IMR-90 (cell line): ENCODE measurements at regions not wholly inside any gene's neighbourhood (a gene's known extent, or its start where the extent isn't known, plus 50 kb on each side); places are given as distances from the start of the nearest gene placed in this dataset.

Source experiments
- ATAC-seq: fragments of 200-7000 bp; cut with Tn5 transposase; 2 replicates; pipeline ENCODE4 v1.9.1; 2020; ENCODE audit warnings: low read depth, mild to moderate bottlenecking, moderate library complexity
- BruUV-seq: library from RNA; stranded (reverse); fragments of 400-500 nt; replicated peaks from 2 replicates; lab custom pipeline; 2021; lab: Mats Ljungman, UMichigan
- CTCF ChIA-PET: fragments of 300-600 bp; formaldehyde crosslinking; extraction: SDS; loops from one replicate; lab custom pipeline; 2021; ENCODE audit warnings: antibody characterized with exemption; lab: Yijun Ruan, JAX
- POLR2A ChIA-PET: fragments of 300-600 bp; sonication (Branson Sonifier 250); formaldehyde crosslinking; loops from one replicate; lab custom pipeline; 2022; ENCODE audit warnings: antibody characterized with exemption; ENCODE audit not compliant: unreplicated experiment; lab: Charles Lee
- DNase-seq: peaks from one replicate; pipeline ENCODE4 v3.0.0; 2013
- H2AFZ ChIP-seq: replicated peaks from 2 replicates; pipeline ENCODE3; 2013; ENCODE audit warnings: low read length, mild to moderate bottlenecking; ENCODE audit not compliant: poor library complexity
- H2AK5ac ChIP-seq: 2 replicates; pipeline ENCODE4 v1.6.1; 2013; ENCODE audit warnings: low read depth, low read length, inconsistent platforms
- H2AK9ac ChIP-seq: replicated peaks from 2 replicates; pipeline ENCODE3; 2013; ENCODE audit warnings: mild to moderate bottlenecking, low read depth, low read length, moderate library complexity; ENCODE audit not compliant: poor library complexity
- H2BK120ac ChIP-seq: 2 replicates; pipeline ENCODE4 v1.6.1; 2013; ENCODE audit warnings: low read depth, low read length, inconsistent platforms
- H2BK15ac ChIP-seq: 3 replicates; pipeline ENCODE4 v1.6.1; 2013; ENCODE audit warnings: low read depth, low read length, inconsistent platforms
- H2BK20ac ChIP-seq: 2 replicates; pipeline ENCODE4 v1.6.1; 2013; ENCODE audit warnings: low read depth, mild to moderate bottlenecking, inconsistent platforms, low read length, moderate library complexity
- H2BK5ac ChIP-seq: 2 replicates; pipeline ENCODE4 v1.6.1; 2013; ENCODE audit warnings: mild to moderate bottlenecking, low read depth, low read length, inconsistent platforms; ENCODE audit not compliant: poor library complexity, severe bottlenecking
- H3K14ac ChIP-seq: replicated peaks from 2 replicates; pipeline ENCODE4 v1.6.1; 2013; ENCODE audit warnings: low read depth, low read length, inconsistent platforms
- H3K18ac ChIP-seq: 2 replicates; pipeline ENCODE4 v1.6.1; 2013; ENCODE audit warnings: low read depth, low read length, control low read depth
- H3K23ac ChIP-seq: 2 replicates; pipeline ENCODE4 v1.6.1; 2013; ENCODE audit warnings: low read depth, low read length, inconsistent platforms
- H3K27ac ChIP-seq: 2 replicates; pipeline ENCODE4 v1.5.1; 2013; ENCODE audit warnings: mild to moderate bottlenecking, control low read depth, low read length; ENCODE audit not compliant: insufficient read depth
- H3K27me3 ChIP-seq: 2 replicates; pipeline ENCODE4 v1.6.1; 2013; ENCODE audit warnings: low read length; ENCODE audit not compliant: control insufficient read depth, insufficient read depth
- H3K36me3 ChIP-seq: 2 replicates; pipeline ENCODE4 v1.6.1; 2013; ENCODE audit warnings: low read length, mixed read lengths; ENCODE audit not compliant: control insufficient read depth, insufficient read depth
- H3K4ac ChIP-seq: 2 replicates; pipeline ENCODE4 v1.6.1; 2013; ENCODE audit warnings: low read depth, low read length, inconsistent platforms
- H3K4me1 ChIP-seq: 2 replicates; pipeline ENCODE4 v1.6.1; 2013; ENCODE audit warnings: low read length, mixed read lengths; ENCODE audit not compliant: control insufficient read depth, insufficient read depth
- H3K4me2 ChIP-seq: 2 replicates; pipeline ENCODE4 v1.6.1; 2013; ENCODE audit warnings: low read depth, mild to moderate bottlenecking, control low read depth, low read length, moderate library complexity
- H3K4me3 ChIP-seq: 2 replicates; pipeline ENCODE4 v1.5.1; 2013; ENCODE audit warnings: low read depth, mild to moderate bottlenecking, control low read depth, low read length, moderate library complexity; ENCODE audit not compliant: insufficient read depth
- H3K56ac ChIP-seq: 2 replicates; pipeline ENCODE4 v1.6.1; 2013; ENCODE audit warnings: low read length, inconsistent platforms; ENCODE audit not compliant: insufficient read depth; ENCODE audit errors: extremely low read depth
- H3K79me1 ChIP-seq, 2 experiments: 2 replicates each; pipeline ENCODE4 v1.6.1; 2013; ENCODE audit warnings: low read length in 2 of 2, inconsistent platforms in 1 of 2, low read depth in 1 of 2
- H3K9ac ChIP-seq: 2 replicates; pipeline ENCODE4 v1.6.1; 2013; ENCODE audit warnings: low read depth, low read length, control low read depth
- H3K9me1 ChIP-seq: 2 replicates; pipeline ENCODE4 v1.6.1; 2013; ENCODE audit warnings: low read length, inconsistent platforms; ENCODE audit not compliant: insufficient read depth
- H3K9me3 ChIP-seq: 2 replicates; pipeline ENCODE4 v1.6.1; 2013; ENCODE audit warnings: low read length; ENCODE audit not compliant: control insufficient read depth, insufficient read depth
- H4K20me1 ChIP-seq: 2 replicates; pipeline ENCODE4 v1.6.1; 2013; ENCODE audit warnings: low read length, inconsistent platforms; ENCODE audit not compliant: insufficient read depth
- H4K5ac ChIP-seq: 2 replicates; pipeline ENCODE4 v1.6.1; 2013; ENCODE audit warnings: mild to moderate bottlenecking, low read depth, low read length, control low read depth
- H4K8ac ChIP-seq, 2 experiments: 2 replicates each; pipeline ENCODE4 v1.6.1; 2013; ENCODE audit warnings: low read depth in 2 of 2, low read length in 2 of 2, control low read depth in 1 of 2, inconsistent platforms in 1 of 2
- H4K91ac ChIP-seq: 2 replicates; pipeline ENCODE4 v1.6.1; 2013; ENCODE audit warnings: low read depth, low read length, inconsistent platforms; ENCODE audit not compliant: insufficient read depth
- BHLHE40 ChIP-seq: fragments of 150-350 bp; IDR thresholded peaks from 2 replicates; pipeline ENCODE4 v1.6.1; 2016; ENCODE audit warnings: mild to moderate bottlenecking, low read depth, low read length
- CEBPB ChIP-seq: IDR thresholded peaks from 2 replicates; pipeline ENCODE4 v1.6.1; 2012; ENCODE audit warnings: low read depth, low read length, improper control_type of control experiment
- CHD1 ChIP-seq: IDR thresholded peaks from 2 replicates; pipeline ENCODE4 v1.6.1; 2012; ENCODE audit warnings: low read depth, low read length, improper control_type of control experiment
- FOS ChIP-seq: fragments of 150-350 bp; IDR thresholded peaks from 2 replicates; pipeline ENCODE4 v1.6.1; 2016; ENCODE audit warnings: low read depth, low read length
- MAFK ChIP-seq: IDR thresholded peaks from 2 replicates; pipeline ENCODE4 v1.6.1; 2012; ENCODE audit warnings: low read depth, low read length, improper control_type of control experiment
- MAZ ChIP-seq: IDR thresholded peaks from 2 replicates; pipeline ENCODE4 v1.6.1; 2012; ENCODE audit warnings: low read depth, mild to moderate bottlenecking, low read length, improper control_type of control experiment, moderate library complexity, borderline replicate concordance
- MXI1 ChIP-seq: IDR thresholded peaks from 2 replicates; pipeline ENCODE4 v1.6.1; 2012; ENCODE audit warnings: low read depth, mild to moderate bottlenecking, low read length, moderate library complexity, borderline replicate concordance
- NFE2L2 ChIP-seq: fragments of 150-350 bp; IDR thresholded peaks from 2 replicates; pipeline ENCODE4 v1.6.1; 2016; ENCODE audit warnings: low read depth, mild to moderate bottlenecking, low read length
- POLR2A ChIP-seq: IDR thresholded peaks from 2 replicates; pipeline ENCODE4 v1.6.1; 2012; ENCODE audit warnings: mild to moderate bottlenecking, low read depth, low read length
- RAD21 ChIP-seq: IDR thresholded peaks from 2 replicates; pipeline ENCODE4 v1.6.1; 2012; ENCODE audit warnings: low read length, improper control_type of control experiment
- RFX5 ChIP-seq: IDR thresholded peaks from 2 replicates; pipeline ENCODE4 v1.8.0; 2012; ENCODE audit warnings: low read depth, mild to moderate bottlenecking, low read length, moderate library complexity
- SMC3 ChIP-seq: fragments of 150-350 bp; IDR thresholded peaks from 2 replicates; pipeline ENCODE4 v1.6.1; 2016; ENCODE audit warnings: low read depth, mild to moderate bottlenecking, antibody characterized with exemption, low read length, moderate library complexity
- WGBS, 2 experiments: methylation state at CpG; one replicate each; pipeline versions ENCODE4 v1.1.5 to v1.1.7; 2013; ENCODE audit warnings: missing lambda C conversion rate in 2 of 2; ENCODE audit not compliant: insufficient read length in 1 of 2; ENCODE audit errors: extremely low coverage in 2 of 2; 5-methylcytosine and 5-hydroxymethylcytosine counted together
- dilution Hi-C: fragments of 300-500 bp; cut with HindIII; formaldehyde crosslinking; loops from one replicate; pipeline ENCODE4 v1.14.3; 2018; ENCODE audit warnings: low sequenced_read_pairs; ENCODE audit not compliant: unreplicated experiment
- in situ Hi-C: fragments of 300-500 bp; cut with MboI; formaldehyde crosslinking; loops from 3 replicates; pipeline ENCODE4 v1.14.3; 2019; ENCODE audit warnings: low sequenced_read_pairs, inconsistent platforms, mixed read lengths
- intact Hi-C: fragments of 100-400 bp; cut with micrococcal nuclease; formaldehyde crosslinking; loops from 2 replicates; pipeline ENCODE4 v1.10.0; 2022
- TF ChIP-seq, protein P1 (sequence below): conservative IDR thresholded peaks from 2 replicates; pipeline ENCODE4 v1.5.1; 2012; ENCODE audit warnings: mild to moderate bottlenecking, low read depth, low read length, improper control_type of control experiment
- TF ChIP-seq, protein P2 (sequence below): fragments of 150-350 bp; IDR thresholded peaks from 2 replicates; pipeline ENCODE4 v1.6.1; 2016; ENCODE audit warnings: low read depth, mild to moderate bottlenecking, low read length, moderate library complexity, borderline replicate concordance
- TF ChIP-seq, protein P3 (sequence below): fragments of 150-350 bp; IDR thresholded peaks from 2 replicates; pipeline ENCODE4 v1.6.1; 2017; ENCODE audit warnings: mild to moderate bottlenecking, antibody characterized with exemption, low read length, low read depth

DNA sequence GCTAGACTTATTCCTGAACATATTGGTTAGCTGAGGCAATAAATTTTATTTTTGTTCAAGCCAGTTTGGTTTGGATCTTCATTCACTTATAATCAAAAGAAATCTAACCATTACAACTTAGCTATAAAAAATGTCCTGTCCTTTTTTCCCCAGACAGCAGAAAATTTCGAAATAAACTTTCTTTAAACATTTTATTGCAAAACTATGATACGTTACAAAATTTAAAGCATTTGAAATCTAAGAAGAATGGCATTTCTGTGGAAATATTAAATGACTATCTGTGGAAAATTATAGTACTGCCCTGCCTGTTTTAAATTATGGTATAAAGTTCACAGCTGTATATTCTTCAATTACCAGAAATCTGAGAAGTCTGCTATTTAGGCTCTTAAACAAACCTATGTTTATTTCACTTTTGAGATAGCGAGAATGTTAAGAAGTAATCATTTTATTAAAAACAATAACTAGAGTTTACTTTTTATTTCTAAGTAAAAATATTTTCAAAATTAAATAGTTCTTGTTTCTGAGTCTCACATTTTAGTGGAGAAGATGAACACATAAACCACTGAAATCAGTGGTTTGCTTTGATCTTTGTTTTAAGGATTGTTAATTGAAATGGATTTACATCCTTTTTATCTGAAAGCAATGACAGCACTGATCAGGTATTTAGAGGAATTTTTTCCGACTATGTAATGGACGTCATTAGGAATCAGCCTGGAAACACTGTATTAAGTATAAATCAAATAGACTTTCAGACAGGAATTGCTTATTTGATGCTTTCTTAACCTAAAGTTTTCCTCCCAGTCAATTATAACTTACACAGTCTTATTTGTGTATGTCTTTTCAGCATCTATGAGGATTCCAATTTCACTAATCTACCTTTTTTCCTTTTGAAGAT is 553.7 kb downstream of the COL12A1 start:
- CTCF ChIA-PET = no interaction called here
- peak; percentile 56 for ATAC-seq
- Histone ChIP-seq H2BK5ac (peak overlapping the region; percentile 49), H3K9me3 (no peaks in the 10 kb centered on the region), H3K4me1 (no peaks in the 10 kb centered on the region), H2BK120ac (no peak overlapping the region), H3K27ac (peak overlapping the region; percentile 49; the same call in 1 of the 2 replicates), H2AFZ (no peak overlapping the region), H3K18ac (peak overlapping the region; percentile 89), H3K4me3 (no peak overlapping the region), H3K9ac (no peak overlapping the region), H3K14ac (no peak overlapping the region), H3K4ac (no peak overlapping the region), H2AK5ac (no peak overlapping the region), H3K56ac (no peak overlapping the region; the same call in 1 of the 2 replicates), H4K91ac (no peak overlapping the region), H4K8ac (peak overlapping the region in 1 of 2 experiments; percentile 85; a peak in 1 of 4 replicates), H3K23ac (no peak overlapping the region), H3K9me1 (no peaks in the 10 kb centered on the region), H2BK15ac (peak overlapping the region; percentile 83; the same call in 2 of the 3 replicates), H3K4me2 (peak overlapping the region; percentile 64), H4K5ac (peak overlapping the region; percentile 58), H2AK9ac (no peak overlapping the region), H2BK20ac (no peak overlapping the region), H3K27me3 (no peaks in the 10 kb centered on the region), H3K36me3 (no peaks in the 10 kb centered on the region), H3K79me1 (no peaks in the 10 kb centered on the region), H4K20me1 (no peaks in the 10 kb centered on the region)
- WGBS, 2 experiments = no CpG with 5 or more reads among the region's 5 CpGs
- DNase-seq = peak; percentile 24
- in situ Hi-C loops (no loop called here), dilution Hi-C loops (no loop called here), intact Hi-C loops (no loop called here)
- no TSS peak for BruUV-seq
- POLR2A ChIA-PET = interaction anchor here (0.6 kb wide), 1 partner anchor 340 kb away, joined by 6 read pairs; no protein-coding TSS in a partner anchor
- no peak for TF ChIP-seq NFE2L2
- no peak for TF ChIP-seq SMC3
- TF ChIP-seq MAFK = no peak
- no peak for TF ChIP-seq RAD21
- no peak for TF ChIP-seq MXI1
- TF ChIP-seq, protein P1, sequence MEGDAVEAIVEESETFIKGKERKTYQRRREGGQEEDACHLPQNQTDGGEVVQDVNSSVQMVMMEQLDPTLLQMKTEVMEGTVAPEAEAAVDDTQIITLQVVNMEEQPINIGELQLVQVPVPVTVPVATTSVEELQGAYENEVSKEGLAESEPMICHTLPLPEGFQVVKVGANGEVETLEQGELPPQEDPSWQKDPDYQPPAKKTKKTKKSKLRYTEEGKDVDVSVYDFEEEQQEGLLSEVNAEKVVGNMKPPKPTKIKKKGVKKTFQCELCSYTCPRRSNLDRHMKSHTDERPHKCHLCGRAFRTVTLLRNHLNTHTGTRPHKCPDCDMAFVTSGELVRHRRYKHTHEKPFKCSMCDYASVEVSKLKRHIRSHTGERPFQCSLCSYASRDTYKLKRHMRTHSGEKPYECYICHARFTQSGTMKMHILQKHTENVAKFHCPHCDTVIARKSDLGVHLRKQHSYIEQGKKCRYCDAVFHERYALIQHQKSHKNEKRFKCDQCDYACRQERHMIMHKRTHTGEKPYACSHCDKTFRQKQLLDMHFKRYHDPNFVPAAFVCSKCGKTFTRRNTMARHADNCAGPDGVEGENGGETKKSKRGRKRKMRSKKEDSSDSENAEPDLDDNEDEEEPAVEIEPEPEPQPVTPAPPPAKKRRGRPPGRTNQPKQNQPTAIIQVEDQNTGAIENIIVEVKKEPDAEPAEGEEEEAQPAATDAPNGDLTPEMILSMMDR = no peak
- TF ChIP-seq, protein P2, sequence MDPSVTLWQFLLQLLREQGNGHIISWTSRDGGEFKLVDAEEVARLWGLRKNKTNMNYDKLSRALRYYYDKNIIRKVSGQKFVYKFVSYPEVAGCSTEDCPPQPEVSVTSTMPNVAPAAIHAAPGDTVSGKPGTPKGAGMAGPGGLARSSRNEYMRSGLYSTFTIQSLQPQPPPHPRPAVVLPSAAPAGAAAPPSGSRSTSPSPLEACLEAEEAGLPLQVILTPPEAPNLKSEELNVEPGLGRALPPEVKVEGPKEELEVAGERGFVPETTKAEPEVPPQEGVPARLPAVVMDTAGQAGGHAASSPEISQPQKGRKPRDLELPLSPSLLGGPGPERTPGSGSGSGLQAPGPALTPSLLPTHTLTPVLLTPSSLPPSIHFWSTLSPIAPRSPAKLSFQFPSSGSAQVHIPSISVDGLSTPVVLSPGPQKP = no peak
- no peak for TF ChIP-seq FOS
- TF ChIP-seq CHD1 = no peak
- TF ChIP-seq POLR2A = no peak
- no peak for TF ChIP-seq MAZ
- no peak for TF ChIP-seq CEBPB
- TF ChIP-seq RFX5 = no peak
- TF ChIP-seq, protein P3, sequence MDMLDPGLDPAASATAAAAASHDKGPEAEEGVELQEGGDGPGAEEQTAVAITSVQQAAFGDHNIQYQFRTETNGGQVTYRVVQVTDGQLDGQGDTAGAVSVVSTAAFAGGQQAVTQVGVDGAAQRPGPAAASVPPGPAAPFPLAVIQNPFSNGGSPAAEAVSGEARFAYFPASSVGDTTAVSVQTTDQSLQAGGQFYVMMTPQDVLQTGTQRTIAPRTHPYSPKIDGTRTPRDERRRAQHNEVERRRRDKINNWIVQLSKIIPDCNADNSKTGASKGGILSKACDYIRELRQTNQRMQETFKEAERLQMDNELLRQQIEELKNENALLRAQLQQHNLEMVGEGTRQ = no peak
- no peak for TF ChIP-seq BHLHE40
